Endothelial cell of hepatic sinusoid (primary cell): ENCODE measurements at regions not wholly inside any gene's neighbourhood (a gene's known extent, or its start where the extent isn't known, plus 50 kb on each side); places are given as distances from the start of the nearest gene placed in this dataset.

Source experiments
- in situ Hi-C: cut with HindIII; loops from 2 replicates; pipeline ENCODE4 v1.10.0; 2017; ENCODE audit warnings: low sequenced_read_pairs

DNA sequence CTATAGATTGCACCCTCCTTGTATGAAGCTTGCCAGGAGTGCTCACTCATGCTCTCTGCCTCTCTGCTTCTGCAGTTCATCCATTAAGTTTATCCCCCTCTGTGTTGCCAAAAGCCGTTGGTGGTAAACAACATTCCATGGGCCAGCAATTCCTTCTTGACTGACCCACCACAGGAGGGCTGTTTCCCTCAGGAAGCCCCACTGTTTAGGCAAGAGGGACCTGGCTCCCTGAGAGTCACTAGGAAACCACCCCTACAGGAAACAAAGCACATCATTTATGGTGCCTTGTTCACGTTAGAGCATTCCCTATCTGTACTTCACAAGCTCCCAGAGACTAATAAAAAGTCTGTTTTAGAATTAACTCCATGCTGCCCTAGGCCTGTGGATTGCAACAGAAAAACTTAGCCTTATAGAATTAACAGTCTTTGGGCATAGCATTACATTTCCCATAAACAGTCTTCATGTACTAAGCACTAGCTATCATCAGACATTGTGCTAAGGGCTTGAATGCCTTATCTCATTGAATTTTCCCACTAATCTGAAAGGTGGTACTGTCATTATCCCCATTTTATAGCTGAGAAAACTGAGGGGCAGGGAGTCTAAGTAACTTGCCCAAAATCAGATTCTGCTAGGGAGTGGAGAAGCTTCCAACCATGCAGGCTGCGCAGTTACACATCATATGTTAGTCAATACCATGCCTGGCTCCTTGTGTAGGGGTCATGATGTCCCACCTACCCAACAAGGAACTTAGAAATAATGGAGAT is 149.9 kb downstream of the SHQ1 start:
- in situ Hi-C loops, result loop anchor here (5.0 to 10.0 kb wide), 2 partner anchors 84 to 434 kb away; no protein-coding TSS in a partner anchor

DNA sequence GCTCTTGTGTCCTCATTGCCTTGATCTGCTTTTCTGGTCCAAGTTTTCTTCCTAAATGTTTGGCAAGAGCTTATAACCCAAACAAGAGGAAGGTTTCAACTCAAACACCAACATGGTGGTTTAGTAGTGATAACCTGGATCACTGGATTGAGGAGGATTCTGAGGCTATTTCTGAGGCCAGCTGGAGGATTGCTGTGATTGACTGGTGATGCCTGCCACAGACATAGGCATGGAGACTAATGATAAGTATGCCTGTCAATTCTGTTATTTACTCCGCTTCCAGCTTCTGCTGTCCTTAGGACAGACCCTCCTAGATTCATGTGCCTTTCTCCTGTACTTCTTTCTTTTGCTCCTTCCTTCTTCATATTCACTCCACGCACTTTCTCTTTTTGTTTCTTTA is 150.5 kb downstream of the SHQ1 start:
- in situ Hi-C loops, result loop anchor here (5.0 to 10.0 kb wide), 2 partner anchors 85 to 433 kb away; no protein-coding TSS in a partner anchor

DNA sequence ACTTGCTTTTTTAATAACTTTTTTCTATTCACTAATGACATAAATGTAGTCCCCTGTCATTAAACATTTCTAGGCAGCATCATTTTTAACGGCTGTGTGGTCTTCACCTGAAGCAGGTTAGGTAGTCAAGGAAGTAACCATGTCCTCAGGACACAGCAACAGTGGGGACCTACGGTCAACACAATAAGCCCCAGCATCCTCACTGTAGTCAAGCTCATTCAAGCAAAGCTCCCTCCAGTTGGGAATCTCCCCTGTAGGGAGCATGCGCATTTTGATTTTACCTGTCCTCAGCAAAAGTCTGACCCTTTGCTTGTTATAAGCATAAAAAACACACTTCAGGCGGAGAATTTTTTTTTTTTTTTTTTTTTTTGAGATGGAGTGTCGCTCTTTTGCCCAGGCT is 151.4 kb downstream of the SHQ1 start:
- in situ Hi-C loops, result loop anchor here (5.0 to 10.0 kb wide), 2 partner anchors 85 to 432 kb away; no protein-coding TSS in a partner anchor

DNA sequence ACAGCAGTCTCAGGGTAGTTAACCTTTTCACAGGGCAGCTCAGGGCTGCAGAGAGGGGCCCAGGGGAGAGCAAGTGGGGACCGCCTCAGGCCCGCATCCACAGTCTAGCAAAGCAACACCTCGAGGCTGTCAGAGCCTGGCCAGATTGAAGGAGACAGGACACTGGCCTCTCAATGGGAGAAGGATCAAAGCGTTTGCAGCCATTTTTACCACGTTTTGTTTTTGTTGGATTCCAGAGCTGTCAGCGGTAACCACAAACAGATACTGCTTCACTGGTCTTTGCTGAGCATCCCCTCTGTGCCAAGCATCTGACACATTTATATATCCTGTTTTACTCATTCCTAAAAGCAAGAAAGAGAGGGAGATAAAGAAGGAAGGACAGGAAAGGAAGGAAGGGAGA is 153.8 kb downstream of the SHQ1 start:
- in situ Hi-C loops, result loop anchor here (10.0 kb wide), 1 partner anchor 430 kb away; no protein-coding TSS in a partner anchor

DNA sequence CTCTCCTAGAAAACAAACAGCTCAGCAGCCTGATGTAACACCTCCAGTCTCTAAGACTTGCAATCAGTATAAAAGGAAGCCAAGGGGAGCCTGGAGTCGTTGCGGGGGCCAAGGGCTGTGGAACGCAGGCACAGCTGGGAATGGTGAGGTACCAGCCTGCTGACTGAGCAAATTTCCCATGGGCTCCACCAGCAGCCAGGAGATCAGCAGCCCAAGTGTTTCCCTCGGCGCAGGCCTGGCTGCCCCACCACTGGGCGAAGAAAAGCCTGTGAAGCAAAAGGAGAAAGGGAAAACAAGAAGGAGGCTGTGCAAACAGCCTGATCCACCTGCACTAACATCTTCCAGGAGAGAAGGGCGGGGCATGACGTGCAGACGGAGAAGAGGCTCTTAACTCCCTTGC is 155.3 kb downstream of the SHQ1 start:
- in situ Hi-C loops, result loop anchor here (10.0 kb wide), 1 partner anchor 428 kb away; no protein-coding TSS in a partner anchor

DNA sequence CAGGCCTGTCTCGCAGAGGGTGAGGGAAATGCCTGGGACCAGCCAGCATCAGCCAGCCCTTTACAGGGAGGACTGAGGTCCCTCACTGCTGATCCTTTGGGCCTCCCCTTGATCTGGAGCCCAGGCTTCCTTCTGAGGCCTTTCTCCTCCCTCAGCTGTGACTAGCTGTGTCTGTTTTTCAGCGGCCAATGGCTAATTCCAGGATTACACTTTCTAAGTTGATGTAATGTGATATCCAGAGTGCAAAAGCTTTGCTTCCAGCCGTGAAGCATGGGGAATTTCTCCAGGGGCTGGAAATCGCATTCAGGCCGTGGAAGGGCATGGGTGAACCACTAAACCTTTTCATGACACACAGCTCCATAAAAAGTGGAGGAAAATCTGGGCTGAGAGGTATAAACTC is 157.6 kb downstream of the SHQ1 start:
- in situ Hi-C loops, result loop anchor here (10.0 kb wide), 1 partner anchor 426 kb away; no protein-coding TSS in a partner anchor

DNA sequence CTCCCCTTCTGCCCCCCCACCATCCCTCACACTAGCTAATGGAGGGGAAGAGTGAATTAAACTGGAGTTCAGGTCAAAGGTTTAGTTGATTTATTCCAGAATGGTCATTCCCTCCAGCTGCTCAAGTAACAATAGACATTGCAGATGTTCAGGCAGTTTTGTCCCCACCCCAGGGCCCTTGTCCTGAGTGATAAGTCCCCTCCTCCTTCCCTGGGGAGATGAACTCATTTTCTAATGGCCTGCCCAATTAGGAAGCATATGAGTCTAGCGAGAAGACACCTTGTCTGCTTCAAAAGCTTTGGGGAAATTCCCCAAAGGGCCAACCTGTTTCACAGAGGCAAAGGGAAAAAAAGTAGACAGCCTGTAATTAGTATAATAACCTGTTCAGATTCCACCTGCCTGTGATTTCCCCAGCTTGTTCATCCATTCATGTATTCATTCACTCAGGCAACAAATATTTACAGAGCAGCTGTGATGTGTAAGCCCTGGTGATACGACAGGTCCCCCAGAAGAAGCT is 165.3 kb downstream of the SHQ1 start:
- in situ Hi-C loops, result loop anchor here (5.0 kb wide), 1 partner anchor 54 kb away; no protein-coding TSS in a partner anchor

DNA sequence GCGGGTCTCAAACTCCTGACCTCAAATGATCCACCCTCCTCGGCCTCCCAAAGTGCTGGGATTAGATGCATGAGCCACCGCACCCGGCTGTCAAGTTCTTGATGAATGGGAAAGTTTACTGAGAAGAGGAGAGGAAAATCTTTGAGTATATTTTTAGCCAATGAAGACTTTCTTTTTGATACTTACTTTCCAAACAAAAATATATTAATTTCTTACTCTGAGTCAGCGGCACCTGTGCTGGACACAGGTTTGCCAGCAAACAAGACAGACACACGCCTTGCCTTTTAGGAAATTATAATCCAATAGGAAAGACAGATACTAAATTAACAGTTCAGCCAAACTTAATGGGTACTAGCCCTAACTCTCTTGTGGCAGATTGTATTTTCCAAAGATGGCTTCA is 166.6 kb downstream of the SHQ1 start:
- in situ Hi-C loops, result loop anchor here (5.0 kb wide), 1 partner anchor 56 kb away; no protein-coding TSS in a partner anchor

DNA sequence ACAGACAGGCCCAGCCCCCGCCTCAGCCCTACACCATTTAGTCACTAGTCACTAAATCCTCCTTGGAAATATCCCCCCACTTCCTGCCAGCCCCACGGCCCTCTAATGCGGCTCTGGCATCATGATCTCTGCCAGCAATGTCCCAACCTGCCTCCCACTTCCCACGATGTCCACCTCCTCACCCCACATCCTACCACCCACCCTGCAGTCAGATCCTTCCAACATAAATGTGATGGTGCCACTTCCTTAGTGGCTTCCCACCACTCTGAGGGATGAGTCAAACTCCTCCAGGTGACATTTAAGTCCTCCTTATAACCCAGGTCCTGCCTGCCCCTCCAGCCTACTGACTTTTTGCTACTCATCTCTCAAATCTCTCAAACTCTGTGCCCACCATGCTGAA is 167.5 kb downstream of the SHQ1 start:
- in situ Hi-C loops, result loop anchor here (5.0 kb wide), 1 partner anchor 57 kb away; no protein-coding TSS in a partner anchor

DNA sequence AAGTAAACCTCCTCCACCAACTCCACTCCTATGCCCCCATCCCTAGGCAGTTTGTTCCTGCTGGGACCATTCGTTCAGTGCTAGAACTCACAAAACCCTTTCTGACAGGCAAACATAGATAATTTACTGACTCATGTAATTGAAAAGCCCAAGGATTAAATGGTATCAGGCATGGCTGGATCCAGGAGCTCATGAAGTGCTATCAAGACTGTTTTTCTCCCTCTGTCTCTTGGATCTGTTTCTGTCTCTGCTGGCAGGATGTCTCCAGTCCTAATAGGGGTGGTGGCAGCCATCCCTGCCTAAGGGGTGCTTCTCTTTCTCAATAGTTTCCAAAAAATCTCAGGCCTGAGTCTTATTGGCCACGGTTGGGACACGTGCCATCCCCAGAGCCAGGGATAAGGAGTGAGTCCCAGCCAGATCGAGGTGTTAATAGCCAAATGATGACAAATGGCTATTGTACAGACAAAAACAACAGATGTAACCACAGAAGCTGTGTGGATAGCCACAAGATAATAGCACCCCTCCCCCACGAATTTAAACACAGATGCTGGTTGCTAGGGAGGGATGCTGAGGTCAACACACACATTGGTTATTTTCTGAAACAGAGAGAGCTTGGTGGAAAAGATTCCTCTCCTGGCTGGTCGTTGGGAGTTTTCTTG is 168.6 kb downstream of the SHQ1 start:
- in situ Hi-C loops, result loop anchor here (5.0 kb wide), 1 partner anchor 58 kb away; no protein-coding TSS in a partner anchor

DNA sequence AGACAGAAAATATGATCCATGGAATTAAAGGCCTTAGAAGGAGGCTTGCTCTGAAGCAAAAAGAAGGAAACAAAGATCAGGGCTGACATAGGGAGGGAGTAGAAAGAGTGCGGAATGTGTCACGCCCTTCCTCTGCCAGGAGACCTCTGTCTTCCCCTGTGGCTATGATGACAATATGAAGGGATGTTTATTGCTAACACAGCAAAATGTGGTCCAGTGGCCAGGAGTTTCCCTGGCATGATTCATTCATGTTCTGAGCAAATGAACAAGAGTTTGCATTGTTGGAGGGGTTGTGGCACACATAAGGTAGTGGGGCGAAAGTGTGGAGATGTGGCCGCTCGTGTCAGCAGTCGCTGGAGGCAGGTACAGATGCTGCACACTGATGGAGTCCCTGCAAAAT is 169.4 kb downstream of the SHQ1 start:
- in situ Hi-C loops, result no loop called here

DNA sequence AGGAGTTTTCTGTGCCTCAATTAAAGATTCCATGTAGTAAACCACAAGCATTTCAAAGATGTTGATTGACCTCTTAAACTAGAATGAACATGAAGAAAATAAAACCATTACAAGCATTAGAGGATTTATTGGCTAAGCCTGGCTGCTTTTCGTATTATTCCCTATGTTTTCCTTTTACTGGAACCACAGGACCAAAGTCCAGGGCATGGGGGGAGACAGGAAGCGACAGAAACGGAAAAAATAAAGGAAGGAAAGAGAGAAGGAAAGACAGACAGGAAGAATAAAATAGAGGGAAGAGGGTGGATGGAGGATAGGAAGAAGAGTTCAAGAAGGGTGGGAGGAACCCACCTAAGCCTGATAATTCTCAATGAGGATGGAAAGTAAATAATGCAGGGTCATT is 169.9 kb downstream of the SHQ1 start:
- in situ Hi-C loops, result no loop called here

DNA sequence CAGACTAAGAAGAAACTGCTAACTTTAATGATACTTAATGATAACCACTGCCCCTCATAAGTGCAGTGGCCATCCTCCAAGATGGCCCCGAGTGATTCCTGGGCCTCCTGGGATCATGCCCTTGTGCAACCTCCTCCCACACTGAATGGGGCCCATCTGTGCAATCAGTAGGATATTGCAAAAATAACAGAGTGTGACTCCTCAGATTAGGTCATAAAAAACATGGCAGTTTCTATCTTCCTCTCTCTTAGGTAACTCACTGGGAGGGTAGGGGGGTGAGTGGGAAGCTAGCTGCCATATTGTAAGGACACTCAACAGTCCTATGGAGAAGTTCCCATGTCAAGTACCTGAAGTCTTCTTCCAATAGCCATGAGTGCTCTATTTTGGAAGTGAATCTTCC is 173.0 kb downstream of the SHQ1 start:
- in situ Hi-C loops, result no loop called here

DNA sequence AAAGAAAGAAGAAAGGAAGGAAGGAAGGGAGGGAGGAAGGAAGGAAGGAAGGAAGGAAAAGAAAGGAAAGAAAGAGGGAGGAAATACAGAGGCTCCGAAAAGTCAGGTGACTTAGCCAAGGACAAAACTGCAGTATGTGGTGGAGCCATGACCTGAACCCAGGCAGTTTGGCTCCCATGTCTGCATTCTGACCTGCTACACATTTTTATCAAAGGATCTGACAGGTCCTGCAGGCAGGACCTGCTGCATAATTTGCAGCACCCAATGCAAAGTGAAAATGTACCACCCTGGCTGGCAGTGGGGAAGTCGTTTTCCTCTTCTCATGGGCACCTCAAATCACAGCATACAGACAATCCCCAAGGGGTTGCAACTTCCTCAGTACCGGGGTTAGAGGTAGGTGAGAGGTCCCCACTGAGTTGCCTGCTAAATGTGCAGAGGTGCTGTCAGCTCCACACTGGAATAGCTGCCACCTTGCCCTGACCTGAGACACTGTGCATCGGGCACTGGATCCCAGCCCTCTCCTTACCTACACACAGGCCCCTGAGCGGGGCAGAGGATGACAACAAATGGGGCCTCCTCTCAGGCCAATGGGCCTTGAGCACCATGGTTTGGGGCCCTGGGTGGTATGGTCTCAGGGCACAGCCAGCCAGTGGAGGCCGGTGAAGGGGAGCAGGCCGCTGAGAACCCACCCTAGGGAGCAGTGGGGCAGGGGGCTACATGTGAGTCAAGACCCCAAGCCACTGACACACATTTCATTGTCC is 175.1 kb downstream of the SHQ1 start:
- in situ Hi-C loops, result no loop called here

DNA sequence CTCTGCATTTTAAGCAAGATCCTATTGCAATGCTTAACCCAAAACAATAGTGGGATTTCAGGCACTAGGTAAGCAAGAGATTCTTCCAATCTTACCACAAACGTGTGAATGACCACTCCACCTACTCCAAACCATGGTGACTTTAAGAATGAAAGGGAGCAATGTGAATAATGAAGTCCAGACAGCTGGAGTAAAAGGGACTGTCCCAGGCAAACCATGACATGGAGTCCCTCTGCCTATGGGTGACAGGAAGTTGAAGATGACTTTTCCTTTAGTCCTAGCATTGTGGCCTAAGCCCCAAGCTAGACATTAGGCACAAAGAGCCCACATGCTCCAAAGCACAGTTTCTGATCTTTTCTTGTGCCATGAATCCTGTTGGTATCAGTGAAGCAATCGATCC is 179.0 kb downstream of the SHQ1 start:
- in situ Hi-C loops, result no loop called here

DNA sequence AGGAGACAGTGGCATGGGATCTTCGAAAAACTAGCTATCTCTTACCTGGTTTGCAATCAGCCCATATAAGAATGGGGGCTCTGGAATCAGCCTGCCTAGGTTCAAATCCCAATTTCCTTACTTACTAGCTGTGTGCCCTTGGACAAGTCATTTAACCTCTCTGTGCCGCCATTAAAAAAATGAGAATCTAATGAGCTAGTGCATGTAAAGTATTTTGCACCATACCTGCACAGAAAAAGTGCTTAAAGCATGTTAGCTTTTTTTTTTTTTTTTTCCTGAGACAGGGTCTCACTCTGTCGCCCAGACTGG is 181.8 kb downstream of the SHQ1 start:
- in situ Hi-C loops, result no loop called here

DNA sequence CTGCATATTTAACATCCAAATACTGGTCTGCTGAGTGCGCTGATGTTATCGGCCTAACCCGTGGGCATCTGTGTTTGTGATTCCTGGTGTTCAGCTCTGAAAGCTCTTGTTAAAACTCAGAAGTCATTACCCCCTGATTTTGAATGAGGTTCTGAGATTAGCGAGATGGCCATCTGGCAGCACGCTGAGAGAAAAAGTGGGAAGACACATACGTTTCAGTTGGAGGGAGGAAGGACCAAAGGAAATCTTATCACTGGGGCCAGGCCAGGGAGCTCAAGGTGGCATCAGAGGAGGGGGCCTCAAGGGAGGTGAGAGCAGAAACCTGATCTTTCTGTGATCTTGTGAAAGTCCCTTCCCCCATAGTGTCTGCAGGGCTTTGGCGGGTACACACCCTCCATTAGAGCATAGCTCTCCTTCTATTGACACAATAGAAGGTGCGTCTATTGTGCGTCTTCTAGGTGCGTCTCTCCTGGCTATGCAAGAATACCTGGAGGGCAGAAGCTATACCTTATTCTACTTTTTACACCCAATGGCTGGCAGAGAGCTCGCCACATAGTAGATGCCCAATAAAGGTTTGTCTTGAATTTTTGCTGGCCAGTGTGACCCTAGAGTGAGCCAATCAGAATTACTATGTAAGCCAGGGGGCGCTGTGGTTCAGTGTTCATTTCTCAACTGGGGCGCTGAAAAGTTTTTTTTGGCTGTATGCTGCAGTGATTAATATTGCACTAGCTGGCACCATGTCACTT is 182.4 kb downstream of the SHQ1 start:
- in situ Hi-C loops, result no loop called here

DNA sequence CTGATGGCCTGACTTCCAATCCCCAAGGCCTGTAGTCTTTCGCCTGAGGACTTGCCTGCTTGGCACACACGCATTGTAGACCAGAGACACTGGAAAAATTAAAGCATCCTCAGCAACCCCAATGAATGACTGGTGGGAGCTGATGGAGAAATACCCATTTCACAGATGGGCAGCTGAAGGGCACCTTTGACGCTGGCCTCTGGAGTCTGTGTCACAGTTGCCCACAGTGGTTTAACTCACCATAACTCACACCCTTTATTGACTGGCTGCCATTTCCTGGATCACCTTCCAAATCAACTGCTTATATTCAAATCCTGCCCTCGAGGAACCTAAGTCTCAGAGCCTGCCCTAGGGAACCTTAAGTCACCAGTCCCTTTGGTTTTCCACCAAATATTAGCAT is 183.1 kb downstream of the SHQ1 start:
- in situ Hi-C loops, result no loop called here

DNA sequence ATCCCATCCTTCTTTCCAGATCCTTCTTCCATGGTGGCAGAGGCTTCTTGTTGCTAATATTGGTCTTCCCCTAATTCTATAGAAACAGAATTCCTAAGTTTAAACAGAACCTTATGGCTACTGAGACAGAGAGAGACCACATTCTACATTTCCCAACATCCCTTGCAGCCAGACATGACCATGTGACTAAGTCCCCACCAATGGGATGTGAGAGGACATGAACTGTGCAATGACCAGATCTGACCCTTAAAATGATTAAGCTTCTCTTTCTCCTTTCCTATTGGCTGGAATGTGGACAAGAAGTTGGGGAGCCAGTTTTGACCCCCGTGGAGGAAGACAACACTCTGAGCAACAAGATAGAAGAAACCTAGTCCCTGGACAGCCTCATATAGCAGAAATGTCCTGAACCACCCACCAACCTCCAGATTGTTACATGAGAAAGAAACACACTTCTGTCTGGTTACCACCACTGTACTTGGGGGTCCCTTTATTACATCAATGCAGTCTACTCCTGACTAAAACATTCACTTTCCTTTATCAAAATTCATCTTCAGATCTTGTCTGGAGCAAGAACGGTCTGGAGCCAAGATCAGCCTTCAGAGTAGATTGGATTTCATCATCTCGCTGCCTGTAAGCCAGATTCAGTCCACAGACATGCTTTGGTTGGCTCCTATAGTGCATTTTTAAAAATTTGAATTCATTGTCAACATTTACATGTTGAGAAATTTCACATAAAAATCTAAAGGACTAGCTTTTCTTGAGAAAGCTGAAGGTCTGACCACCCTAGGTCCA is 183.9 kb downstream of the SHQ1 start:
- in situ Hi-C loops, result no loop called here

DNA sequence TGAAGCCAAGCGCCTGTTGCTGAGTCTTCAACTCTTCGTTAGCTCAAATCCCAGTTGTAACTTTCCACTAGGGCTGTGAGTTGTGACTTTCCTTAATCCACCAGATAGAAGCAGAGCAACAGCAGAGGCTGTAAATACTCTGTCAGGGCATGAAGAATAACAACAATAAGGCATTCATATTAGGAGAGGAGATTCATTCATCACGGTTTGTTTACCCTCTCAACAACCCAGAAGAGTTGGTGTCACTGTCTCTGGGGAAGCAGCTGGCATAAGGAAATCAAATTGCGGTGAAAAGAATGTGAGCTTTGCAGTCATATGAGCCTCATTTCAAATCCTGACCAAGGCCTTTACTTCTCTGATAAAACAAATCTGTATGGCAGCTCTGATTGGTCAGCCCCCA is 184.8 kb downstream of the SHQ1 start:
- in situ Hi-C loops, result no loop called here
